Cardiac fibroblast (primary cell): ENCODE measurements at regions not wholly inside any gene's neighbourhood (a gene's known extent, or its start where the extent isn't known, plus 50 kb on each side); places are given as distances from the start of the nearest gene placed in this dataset.
"Not testable (repeated sequence)": the region's sequence is repeated elsewhere in the genome, so short reads cannot be mapped to it uniquely, and the experiment has no call there.

ENCODE experiments used
- DNase-seq, 2 donors: peaks; one replicate each; pipeline versions ENCODE4 v3.0.0 to v3.0.0-alpha.2; 2010; ENCODE audit warnings: low read depth in 2 of 2
- H3K4me3 ChIP-seq, 2 donors: replicated peaks in 1 of 2; 1 replicate in 1 of 2; 2 replicates in 1 of 2; pipeline ENCODE4 v1.5.1; 2011; ENCODE audit warnings: low read depth in 2 of 2, low read length in 2 of 2, mild to moderate bottlenecking in 2 of 2, moderate library complexity in 1 of 2
- TF ChIP-seq, protein P1 (sequence below): IDR thresholded peaks from one replicate; pipeline ENCODE4 v1.5.1; 2011; ENCODE audit warnings: low read depth, mild to moderate bottlenecking, low read length, inconsistent platforms

DNA sequence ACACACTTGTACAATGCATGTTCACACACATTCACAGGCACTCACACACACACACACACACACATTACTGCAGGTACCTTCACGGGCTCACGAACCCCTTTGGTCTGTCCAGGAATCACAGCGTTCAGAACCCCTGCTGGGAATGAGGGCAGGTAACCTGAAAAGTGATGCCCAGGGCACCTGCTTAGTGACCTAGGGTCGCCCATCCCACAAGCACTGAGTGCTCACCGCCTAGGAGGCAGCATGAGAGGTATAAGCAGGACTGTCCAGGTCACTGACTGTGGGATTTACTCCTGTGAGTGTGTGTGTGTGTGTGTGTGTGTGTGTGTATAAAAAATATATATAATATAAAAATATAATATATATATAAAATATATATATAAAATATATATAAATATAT lies 150.9 kb downstream of the GALR1 start:
- TF ChIP-seq, protein P1, sequence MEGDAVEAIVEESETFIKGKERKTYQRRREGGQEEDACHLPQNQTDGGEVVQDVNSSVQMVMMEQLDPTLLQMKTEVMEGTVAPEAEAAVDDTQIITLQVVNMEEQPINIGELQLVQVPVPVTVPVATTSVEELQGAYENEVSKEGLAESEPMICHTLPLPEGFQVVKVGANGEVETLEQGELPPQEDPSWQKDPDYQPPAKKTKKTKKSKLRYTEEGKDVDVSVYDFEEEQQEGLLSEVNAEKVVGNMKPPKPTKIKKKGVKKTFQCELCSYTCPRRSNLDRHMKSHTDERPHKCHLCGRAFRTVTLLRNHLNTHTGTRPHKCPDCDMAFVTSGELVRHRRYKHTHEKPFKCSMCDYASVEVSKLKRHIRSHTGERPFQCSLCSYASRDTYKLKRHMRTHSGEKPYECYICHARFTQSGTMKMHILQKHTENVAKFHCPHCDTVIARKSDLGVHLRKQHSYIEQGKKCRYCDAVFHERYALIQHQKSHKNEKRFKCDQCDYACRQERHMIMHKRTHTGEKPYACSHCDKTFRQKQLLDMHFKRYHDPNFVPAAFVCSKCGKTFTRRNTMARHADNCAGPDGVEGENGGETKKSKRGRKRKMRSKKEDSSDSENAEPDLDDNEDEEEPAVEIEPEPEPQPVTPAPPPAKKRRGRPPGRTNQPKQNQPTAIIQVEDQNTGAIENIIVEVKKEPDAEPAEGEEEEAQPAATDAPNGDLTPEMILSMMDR = no peak
- H3K4me3 ChIP-seq = no peak overlapping the region
- no peak for DNase-seq

DNA sequence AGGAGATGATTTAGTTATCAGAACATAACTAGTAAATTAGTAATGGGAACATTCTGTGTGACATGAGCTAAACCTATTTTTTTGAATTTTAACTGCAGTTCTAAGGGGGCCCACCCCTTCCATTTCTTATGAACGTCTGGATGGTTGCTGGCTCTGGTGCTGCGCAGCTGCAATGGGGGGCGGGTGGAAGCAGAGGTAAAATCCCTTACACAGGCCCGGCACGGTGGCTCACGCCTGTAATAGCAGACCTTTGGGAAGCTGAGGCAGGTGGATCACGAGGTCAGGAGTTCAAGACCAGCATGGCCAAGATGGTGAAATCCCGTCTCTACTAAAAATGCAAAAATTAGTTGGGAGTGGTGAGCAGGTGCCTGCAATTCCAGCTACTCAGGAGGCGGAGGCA lies 151.5 kb downstream of the GALR1 start:
- TF ChIP-seq, protein P1 = no peak
- no peak for DNase-seq
- no peak overlapping the region for H3K4me3 ChIP-seq

DNA sequence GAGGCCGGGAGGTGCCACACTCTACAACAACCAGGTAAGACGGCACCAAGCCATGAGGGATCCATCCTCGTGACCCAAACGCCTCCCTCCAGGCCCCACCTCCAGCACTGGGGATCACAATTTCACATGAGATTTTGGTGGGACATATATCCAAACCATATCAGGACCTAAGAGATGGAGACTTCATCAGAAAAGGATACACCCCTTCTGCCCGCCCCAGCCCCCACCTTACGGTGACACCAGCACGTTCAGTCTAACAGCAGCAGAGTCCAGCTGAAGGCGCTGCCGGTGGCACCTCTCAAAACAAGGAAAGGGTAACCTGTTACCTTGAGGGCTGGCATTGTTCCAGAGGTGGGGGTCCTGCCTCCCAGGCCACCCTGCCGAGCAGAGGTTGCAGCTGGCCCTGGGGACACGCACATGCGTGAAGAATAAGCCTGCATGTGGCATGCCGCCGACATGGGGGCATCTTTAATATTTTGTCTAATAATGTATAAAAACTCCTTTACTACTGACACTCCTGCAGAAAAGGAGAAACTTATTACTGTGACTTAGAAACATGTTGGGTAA lies 154.4 kb downstream of the GALR1 start:
- TF ChIP-seq, protein P1 = no peak
- DNase-seq = no peak
- no peak overlapping the region for H3K4me3 ChIP-seq

DNA sequence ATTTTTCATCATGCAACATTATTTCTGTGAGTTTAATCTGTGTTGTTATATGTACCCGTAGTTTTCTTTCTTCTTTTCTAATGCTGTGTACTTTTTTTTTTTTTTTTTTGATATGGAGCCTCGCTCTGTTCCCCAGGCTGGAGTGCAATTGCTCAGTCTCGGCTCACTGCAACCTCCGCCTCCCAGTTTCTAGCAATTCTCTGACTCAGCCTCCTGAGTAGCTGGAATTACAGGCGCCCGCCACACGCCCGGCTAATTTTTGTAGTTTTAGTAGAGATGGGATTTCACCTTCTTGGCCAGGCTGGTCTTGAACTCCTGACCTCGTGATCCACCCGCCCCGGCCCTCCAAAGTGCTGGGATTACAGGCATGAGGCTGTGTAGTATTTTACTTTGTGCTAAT lies 155.4 kb downstream of the GALR1 start:
- no peak overlapping the region for H3K4me3 ChIP-seq
- DNase-seq = no peak
- TF ChIP-seq, protein P1 = no peak

DNA sequence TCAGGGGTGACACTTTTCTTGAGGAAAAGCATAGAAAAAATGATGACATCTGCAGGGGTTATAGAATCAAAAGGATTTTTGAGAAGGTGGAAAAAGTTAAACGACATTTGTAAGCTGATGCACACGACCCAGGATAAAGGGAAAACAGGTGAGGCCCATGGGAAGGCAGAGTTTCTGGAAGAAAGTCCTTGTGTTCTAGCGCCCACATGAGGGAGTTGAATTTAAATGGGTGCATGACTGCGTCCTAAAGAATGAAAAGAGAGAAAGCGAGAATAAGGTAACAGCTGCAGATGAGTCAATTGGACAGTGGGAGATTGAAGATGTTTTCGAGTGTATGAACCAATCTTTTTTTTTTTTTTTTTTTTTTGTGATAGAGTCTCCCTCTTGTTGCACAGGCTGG lies 158.1 kb downstream of the GALR1 start:
- H3K4me3 ChIP-seq = no peak overlapping the region
- DNase-seq = no peak
- TF ChIP-seq, protein P1 = no peak

DNA sequence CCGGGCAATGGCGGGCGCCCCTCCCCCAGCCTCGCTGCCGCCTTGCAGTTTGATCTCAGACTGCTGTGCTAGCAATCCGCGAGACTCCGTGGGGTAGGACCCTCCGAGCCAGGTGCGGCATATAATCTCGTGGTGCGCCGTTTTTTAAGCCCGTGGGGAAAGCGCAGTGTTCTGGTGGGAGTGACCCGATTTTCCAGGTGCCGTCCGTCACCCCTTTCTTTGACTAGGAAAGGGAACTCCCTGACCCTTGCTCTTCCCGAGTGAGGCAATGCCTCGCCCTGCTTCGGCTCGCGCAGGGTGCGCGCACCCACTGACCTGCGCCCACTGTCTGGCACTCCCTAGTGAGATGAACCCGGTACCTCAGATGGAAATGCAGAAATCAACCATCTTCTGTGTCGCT lies 171.9 kb downstream of the GALR1 start:
- not testable (repeated sequence) for DNase-seq, H3K4me3 ChIP-seq

DNA sequence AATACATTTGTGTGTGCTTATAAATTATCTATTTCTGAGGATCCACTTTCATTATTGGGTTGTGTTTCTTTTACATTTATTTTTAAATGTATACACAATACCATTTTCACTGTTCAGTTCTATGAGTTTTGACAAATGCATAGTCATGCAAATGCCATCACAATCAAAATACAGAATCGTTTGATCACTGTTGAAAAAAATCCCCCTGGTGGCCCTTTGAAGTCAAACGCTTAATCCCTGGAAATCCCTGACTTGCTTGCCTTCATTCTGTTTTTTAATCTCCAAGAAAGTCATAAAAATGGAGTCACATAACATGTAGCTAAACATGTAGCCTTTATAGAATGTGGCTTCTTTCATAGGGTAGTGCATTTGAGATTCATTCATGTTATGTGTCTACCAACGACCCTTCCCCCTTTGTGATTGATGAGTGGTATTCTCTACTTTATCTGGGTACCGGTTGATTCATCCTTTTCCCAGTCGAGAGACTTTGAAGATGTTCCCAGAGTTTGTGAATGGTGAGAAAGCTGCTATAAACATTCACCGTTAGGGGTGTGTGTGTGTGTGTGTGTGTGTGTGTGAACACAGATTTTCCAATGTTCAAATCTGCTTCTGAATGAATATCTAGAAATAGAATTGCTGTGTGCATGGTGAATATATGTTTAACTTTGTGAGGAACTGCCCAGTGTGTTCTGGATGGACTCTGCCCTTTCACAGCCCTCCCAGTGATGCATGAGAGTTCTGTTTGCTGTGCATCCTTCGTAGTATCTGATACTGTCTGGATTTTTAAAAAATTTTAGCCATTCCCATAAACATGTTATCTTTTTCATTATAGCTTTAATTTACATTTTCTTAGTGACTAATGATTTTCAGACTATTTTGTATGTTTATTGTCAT lies 173.6 kb downstream of the GALR1 start:
- H3K4me3 ChIP-seq = no peak overlapping the region
- DNase-seq = no peak

More for the DNA sequence above, 173.6 kb downstream of the GALR1 start:
- TF ChIP-seq, protein P1 = no peak
